ENCODE measurements at regions not wholly inside any gene's neighbourhood (a gene's known extent, or its start where the extent isn't known, plus 50 kb on each side); places are given as distances from the start of the nearest gene placed in this dataset.
"Not testable (repeated sequence)": the region's sequence is repeated elsewhere in the genome, so short reads cannot be mapped to it uniquely, and the experiment has no call there.

GRCh38 chr7:142560770-142561169 is 188.5 kb upstream of the PRSS1 start:
- in situ Hi-C loops (cut with HindIII; ENCODE audit: low pct_unique_long_range_greater_than_20kb, low sequenced_read_pairs); DNase-seq (ENCODE audit: low read depth, low spot score): not testable (repeated sequence)

- in situ Hi-C loops (cut with HindIII; ENCODE audit: low pct_unique_long_range_greater_than_20kb, low sequenced_read_pairs) = no loop called here
- no peak for DNase-seq (ENCODE audit: low read depth, low spot score)
Observed at GRCh38 chr7:142560166-142560565, 189.1 kb upstream of the PRSS1 start.

GRCh38 chr7:142557971-142558582 is 191.2 kb upstream of the PRSS1 start:
- in situ Hi-C loops (cut with HindIII; ENCODE audit: low pct_unique_long_range_greater_than_20kb, low sequenced_read_pairs) = no loop called here

GRCh38 chr7:142556740-142557139 is 192.5 kb upstream of the PRSS1 start:
- peak; percentile 87 for DNase-seq (ENCODE audit: low read depth, low spot score)
- in situ Hi-C loops (cut with HindIII; ENCODE audit: low pct_unique_long_range_greater_than_20kb, low sequenced_read_pairs) = no loop called here

More at GRCh38 chr7:142557971-142558582, 191.2 kb upstream of the PRSS1 start:
- peak; percentile 90 for DNase-seq (ENCODE audit: low read depth, low spot score)

- in situ Hi-C loops (cut with HindIII; ENCODE audit: low pct_unique_long_range_greater_than_20kb, low sequenced_read_pairs) = no loop called here
- no peak for DNase-seq (ENCODE audit: low read depth, low spot score)
Observed at GRCh38 chr7:142554560-142555532, 194.4 kb upstream of the PRSS1 start.

GRCh38 chr7:142553216-142553615 is 196.1 kb upstream of the PRSS1 start:
- no peak for DNase-seq (ENCODE audit: low read depth, low spot score)
- in situ Hi-C loops (cut with HindIII; ENCODE audit: low pct_unique_long_range_greater_than_20kb, low sequenced_read_pairs) = no loop called here

- no peak for DNase-seq (ENCODE audit: low read depth, low spot score)
- in situ Hi-C loops (cut with HindIII; ENCODE audit: low pct_unique_long_range_greater_than_20kb, low sequenced_read_pairs) = no loop called here
Observed at GRCh38 chr7:142548978-142549377, 200.3 kb upstream of the PRSS1 start.

GRCh38 chr7:142546452-142546851 is 202.8 kb upstream of the PRSS1 start:
- in situ Hi-C loops (cut with HindIII; ENCODE audit: low pct_unique_long_range_greater_than_20kb, low sequenced_read_pairs) = no loop called here
- no peak for DNase-seq (ENCODE audit: low read depth, low spot score)

- DNase-seq (ENCODE audit: low read depth, low spot score) = no peak
Observed at GRCh38 chr7:142542942-142543341, 206.3 kb upstream of the PRSS1 start.

GRCh38 chr7:142542105-142542504 is 207.2 kb upstream of the PRSS1 start:
- DNase-seq (ENCODE audit: low read depth, low spot score) = no peak
- in situ Hi-C loops (cut with HindIII; ENCODE audit: low pct_unique_long_range_greater_than_20kb, low sequenced_read_pairs) = no loop called here

More at GRCh38 chr7:142542942-142543341, 206.3 kb upstream of the PRSS1 start:
- in situ Hi-C loops (cut with HindIII; ENCODE audit: low pct_unique_long_range_greater_than_20kb, low sequenced_read_pairs) = no loop called here

- no peak for DNase-seq (ENCODE audit: low read depth, low spot score)
- in situ Hi-C loops (cut with HindIII; ENCODE audit: low pct_unique_long_range_greater_than_20kb, low sequenced_read_pairs) = no loop called here
Observed at GRCh38 chr7:142540371-142540770, 208.9 kb upstream of the PRSS1 start.

GRCh38 chr7:142539901-142540300 is 209.4 kb upstream of the PRSS1 start:
- in situ Hi-C loops (cut with HindIII; ENCODE audit: low pct_unique_long_range_greater_than_20kb, low sequenced_read_pairs) = no loop called here
- no peak for DNase-seq (ENCODE audit: low read depth, low spot score)

- no peak for DNase-seq (ENCODE audit: low read depth, low spot score)
- in situ Hi-C loops (cut with HindIII; ENCODE audit: low pct_unique_long_range_greater_than_20kb, low sequenced_read_pairs) = no loop called here
Observed at GRCh38 chr7:142537760-142538159, 211.5 kb upstream of the PRSS1 start.

GRCh38 chr7:142535123-142535779 is 214.0 kb upstream of the PRSS1 start:
- DNase-seq (ENCODE audit: low read depth, low spot score) = peak; percentile 93
- in situ Hi-C loops (cut with HindIII; ENCODE audit: low pct_unique_long_range_greater_than_20kb, low sequenced_read_pairs) = no loop called here

- in situ Hi-C loops (cut with HindIII; ENCODE audit: low pct_unique_long_range_greater_than_20kb, low sequenced_read_pairs) = no loop called here
- no peak for DNase-seq (ENCODE audit: low read depth, low spot score)
Observed at GRCh38 chr7:142534726-142535122, 214.5 kb upstream of the PRSS1 start.

GRCh38 chr7:142533920-142534319 is 215.4 kb upstream of the PRSS1 start:
- DNase-seq (ENCODE audit: low read depth, low spot score) = no peak
- in situ Hi-C loops (cut with HindIII; ENCODE audit: low pct_unique_long_range_greater_than_20kb, low sequenced_read_pairs) = no loop called here

GRCh38 chr7:142529591-142529990 is 219.7 kb upstream of the PRSS1 start:
- no peak for DNase-seq (ENCODE audit: low read depth, low spot score)
- in situ Hi-C loops (cut with HindIII; ENCODE audit: low pct_unique_long_range_greater_than_20kb, low sequenced_read_pairs) = no loop called here

Data from SK-MEL-5 (cell line).